Left lung (tissue), 4 donors: ENCODE measurements at regions not wholly inside any gene's neighbourhood (a gene's known extent, or its start where the extent isn't known, plus 50 kb on each side); places are given as distances from the start of the nearest gene placed in this dataset.
"Not testable (repeated sequence)": the region's sequence is repeated elsewhere in the genome, so short reads cannot be mapped to it uniquely, and the experiment has no call there.

Source experiments
- ATAC-seq: fragments of 200-7000 bp; cut with Tn5 transposase; one replicate; pipeline ENCODE4 v1.9.1; 2020; ENCODE audit warnings: moderate library complexity
- DNase-seq, 4 donors: peaks; one replicate each; pipeline ENCODE4 v3.0.0-alpha.2; 2013 to 2020
- H3K27ac ChIP-seq, 2 donors: fragments of 200-600 bp; sonication (generic) in 1 of 2; one replicate each; pipeline versions ENCODE4 v1.5.0 to v1.8.0; 2020 to 2021
- H3K27me3 ChIP-seq, 2 donors: fragments of 200-600 bp; sonication (generic) in 1 of 2; one replicate each; pipeline versions ENCODE4 v1.5.0 to v1.8.0; 2020 to 2021
- H3K36me3 ChIP-seq, 2 donors: fragments of 200-600 bp; sonication (generic) in 1 of 2; one replicate each; pipeline versions ENCODE4 v1.5.0 to v1.8.0; 2020 to 2021
- H3K4me1 ChIP-seq, 2 donors: fragments of 200-600 bp; one replicate each; pipeline ENCODE4 v1.8.0; 2021
- H3K4me3 ChIP-seq, 2 donors: fragments of 200-600 bp; sonication (generic) in 1 of 2; one replicate each; pipeline versions ENCODE4 v1.5.0 to v1.8.0; 2020 to 2021; ENCODE audit warnings: mild to moderate bottlenecking in 1 of 2
- H3K9me3 ChIP-seq, 2 donors: fragments of 200-600 bp; sonication (generic) in 1 of 2; one replicate each; pipeline versions ENCODE4 v1.5.0 to v1.8.0; 2020 to 2021
- CTCF ChIP-seq, 2 donors: fragments of 200-600 bp; sonication (generic) in 1 of 2; IDR thresholded peaks; one replicate each; pipeline versions ENCODE4 v1.5.0 to v1.8.0; 2021; ENCODE audit warnings: antibody characterized with exemption in 2 of 2
- intact Hi-C, 2 donors: fragments of 100-400 bp; cut with DNase I; formaldehyde crosslinking; loops; one replicate each; pipeline versions ENCODE4 v1.11.2 to v1.14.2; 2022
- donor health status: DM: no; HTN: yes; CAD: no.
- donor health status: DM: no; HTN: no; CAD: no.

- DNase-seq (no peak), ATAC-seq (no peak)
- Histone ChIP-seq H3K36me3 (no peaks in the 10 kb centered on the region), H3K9me3 (no peaks in the 10 kb centered on the region), H3K4me3 (no peak overlapping the region), H3K4me1 (no peaks in the 10 kb centered on the region), H3K27ac (no peak overlapping the region), H3K27me3 (no peaks in the 10 kb centered on the region)
- intact Hi-C loops: no loop called here
- TF ChIP-seq CTCF (IDR thresholded peaks at IDR 0.05): no peak
Observed at GRCh38 chr7:13615679-13616078, 373.8 kb downstream of the ETV1 start.

DNA sequence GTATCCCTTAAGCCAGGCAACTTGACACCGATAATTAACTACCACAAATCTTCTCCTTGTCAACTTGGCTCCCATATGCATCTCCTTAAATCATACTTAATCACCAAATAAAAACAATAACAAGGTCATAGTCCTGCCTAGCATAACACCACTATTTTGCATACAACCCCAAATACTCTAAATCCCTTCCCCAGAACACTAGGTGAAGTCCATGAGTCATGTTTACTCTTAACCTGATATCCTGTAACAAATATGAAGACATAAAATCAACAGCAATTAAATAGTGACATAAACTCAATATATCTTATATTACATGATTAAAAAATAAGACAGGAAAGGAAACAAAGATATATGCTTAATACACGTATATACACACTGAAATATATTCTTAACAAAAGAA lies 362.0 kb downstream of the ETV1 start:
- Histone ChIP-seq H3K4me1 (no peaks in the 10 kb centered on the region), H3K9me3 (peaks cover 0 to 7% of the 10 kb centered on the region in 2 donors), H3K36me3 (no peaks in the 10 kb centered on the region), H3K4me3 (no peak overlapping the region), H3K27me3 (no peaks in the 10 kb centered on the region), H3K27ac (no peak overlapping the region)
- no peak for TF ChIP-seq CTCF (IDR thresholded peaks at IDR 0.05)
- ATAC-seq (no peak), DNase-seq (no peak)
- intact Hi-C loops: no loop called here

DNA sequence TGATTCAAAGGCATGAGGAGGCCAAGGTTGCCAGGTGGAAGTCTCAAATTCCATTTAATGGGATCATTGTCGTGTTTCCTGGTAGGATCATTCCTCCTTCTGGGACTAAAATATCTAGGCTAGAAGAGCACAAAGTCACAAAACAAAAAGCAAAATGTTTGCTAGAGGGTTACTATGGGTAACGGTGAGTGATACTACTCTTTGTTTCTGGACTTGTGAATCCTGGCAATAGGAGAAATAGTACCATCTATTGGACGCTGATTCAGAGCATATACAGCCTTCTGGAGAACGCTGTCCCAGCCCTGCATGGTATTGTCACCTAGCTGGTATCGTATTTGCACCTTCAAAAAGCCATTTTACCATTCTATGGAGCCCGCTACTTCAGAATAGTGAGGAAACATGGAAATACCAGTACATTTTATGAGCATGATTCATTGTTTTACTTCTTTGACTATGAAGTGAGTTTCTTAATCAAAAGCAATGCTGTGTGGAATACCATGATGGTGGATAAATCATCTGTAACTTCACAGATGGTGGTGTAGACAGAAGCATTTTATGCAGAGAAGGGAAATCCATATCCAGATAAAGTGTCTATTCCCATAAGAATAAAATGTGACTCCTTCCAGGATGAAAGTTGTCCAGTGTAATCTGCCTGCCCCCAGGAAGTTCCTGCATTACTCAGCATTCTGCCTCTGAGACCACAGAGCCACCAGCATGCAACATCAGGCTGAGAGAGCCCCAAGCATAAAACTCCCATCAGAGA lies 361.0 kb downstream of the ETV1 start:
- H3K4me3 ChIP-seq: no peak overlapping the region
- no peak for TF ChIP-seq CTCF (IDR thresholded peaks at IDR 0.05)

GRCh38 chr7:13631207-13632049 lies 358.0 kb downstream of the ETV1 start:
- H3K27ac ChIP-seq, intact Hi-C loops: not testable (repeated sequence)

More for the DNA sequence above, 361.0 kb downstream of the ETV1 start:
- no peaks in the 10 kb centered on the region for H3K27me3 ChIP-seq
- ATAC-seq: no peak
- intact Hi-C loops: no loop called here
- H3K9me3 ChIP-seq: peaks cover 0 to 7% of the 10 kb centered on the region in 2 donors
- no peaks in the 10 kb centered on the region for H3K36me3 ChIP-seq
- no peak overlapping the region for H3K27ac ChIP-seq
- no peak for DNase-seq
- H3K4me1 ChIP-seq: no peaks in the 10 kb centered on the region

GRCh38 chr7:13633857-13634256 lies 355.6 kb downstream of the ETV1 start:
- no peaks in the 10 kb centered on the region for H3K36me3 ChIP-seq
- ATAC-seq (no peak), DNase-seq (no peak)
- no peak for TF ChIP-seq CTCF (IDR thresholded peaks at IDR 0.05)
- peaks cover 0 to 7% of the 10 kb centered on the region in 2 donors for H3K9me3 ChIP-seq
- H3K4me3 ChIP-seq: no peak overlapping the region
- intact Hi-C loops: no loop called here
- no peak overlapping the region for H3K27ac ChIP-seq
- H3K4me1 ChIP-seq: no peaks in the 10 kb centered on the region
- no peaks in the 10 kb centered on the region for H3K27me3 ChIP-seq

More at GRCh38 chr7:13631207-13632049, 358.0 kb downstream of the ETV1 start:
- H3K36me3 ChIP-seq, H3K4me1 ChIP-seq, DNase-seq, ATAC-seq, H3K27me3 ChIP-seq, H3K9me3 ChIP-seq, H3K4me3 ChIP-seq: not testable (repeated sequence)
